Keratinocyte (primary cell): ENCODE measurements at regions not wholly inside any gene's neighbourhood (a gene's known extent, or its start where the extent isn't known, plus 50 kb on each side); places are given as distances from the start of the nearest gene placed in this dataset.

Experiments used
- DNase-seq: peaks from one replicate; pipeline ENCODE4 v3.0.0-alpha.2; 2011; ENCODE audit warnings: low read depth, missing footprints, low spot score
- FAIRE-seq: peaks from 2 replicates; lab custom pipeline; 2011; peaks lifted over from hg19 to GRCh38; lab: Jason Lieb, UNC
- H2AFZ ChIP-seq: 2 replicates; pipeline ENCODE4 v1.6.0; 2012; ENCODE audit warnings: low read length, control low read depth, inconsistent platforms; ENCODE audit not compliant: control insufficient read depth
- H3K27ac ChIP-seq: 2 replicates; pipeline ENCODE4 v1.5.1; 2011; ENCODE audit warnings: low read length; ENCODE audit not compliant: control insufficient read depth, insufficient read depth
- H3K27me3 ChIP-seq: 3 replicates; pipeline ENCODE4 v1.6.0; 2011; ENCODE audit warnings: low read length; ENCODE audit not compliant: control insufficient read depth, insufficient read depth; ENCODE audit errors: extremely low read depth
- H3K36me3 ChIP-seq, 2 experiments: 2 replicates in 1 of 2; 3 replicates in 1 of 2; pipeline ENCODE4 v1.5.1; 2011; ENCODE audit warnings: low read length in 2 of 2, mild to moderate bottlenecking in 1 of 2; ENCODE audit not compliant: control insufficient read depth in 2 of 2, insufficient read depth in 2 of 2; ENCODE audit errors: extremely low read depth in 1 of 2
- H3K4me1 ChIP-seq: 3 replicates; pipeline ENCODE4 v1.5.1; 2011; ENCODE audit warnings: low read length; ENCODE audit not compliant: control insufficient read depth, insufficient read depth; ENCODE audit errors: extremely low read depth
- H3K4me2 ChIP-seq: 3 replicates; pipeline ENCODE4 v1.6.0; 2011; ENCODE audit warnings: low read depth, low read length; ENCODE audit not compliant: control insufficient read depth, insufficient read depth; ENCODE audit errors: extremely low read depth
- H3K4me3 ChIP-seq, 3 experiments: fragments of 200-600 bp in 1 of 3; sonication (generic) in 1 of 3; 2 replicates in 2 of 3; 3 replicates in 1 of 3; pipeline ENCODE4 v1.5.1; 2011 to 2016; ENCODE audit warnings: low read length in 3 of 3, mild to moderate bottlenecking in 3 of 3, control low read depth in 2 of 3, inconsistent platforms in 1 of 3, low read depth in 1 of 3, mixed read lengths in 1 of 3, mixed run types in 1 of 3, moderate library complexity in 1 of 3; ENCODE audit not compliant: control insufficient read depth in 2 of 3, insufficient read depth in 2 of 3; ENCODE audit errors: extremely low read depth in 1 of 3
- H3K79me2 ChIP-seq: 2 replicates; pipeline ENCODE4 v1.6.0; 2012; ENCODE audit warnings: low read length; ENCODE audit not compliant: control insufficient read depth, insufficient read depth
- H3K9ac ChIP-seq: 3 replicates; pipeline ENCODE4 v1.6.0; 2011; ENCODE audit warnings: low read length; ENCODE audit not compliant: control insufficient read depth, insufficient read depth; ENCODE audit errors: extremely low read depth
- H3K9me1 ChIP-seq: 3 replicates; pipeline ENCODE4 v1.6.0; 2011; ENCODE audit warnings: low read length; ENCODE audit not compliant: control insufficient read depth, insufficient read depth; ENCODE audit errors: extremely low read depth
- H3K9me3 ChIP-seq: 2 replicates; pipeline ENCODE4 v1.5.1; 2012; ENCODE audit warnings: low read depth, low read length; ENCODE audit not compliant: control insufficient read depth
- H4K20me1 ChIP-seq: 3 replicates; pipeline ENCODE4 v1.6.0; 2011; ENCODE audit warnings: low read length; ENCODE audit not compliant: control insufficient read depth, insufficient read depth; ENCODE audit errors: extremely low read depth
- EZH2 ChIP-seq: IDR thresholded peaks from one replicate; pipeline ENCODE4 v1.6.1; 2012; ENCODE audit warnings: inconsistent platforms, mild to moderate bottlenecking, low read length, moderate library complexity
- dilution Hi-C: fragments of 300-500 bp; cut with MboI; formaldehyde crosslinking; loops from one replicate; pipeline ENCODE4 v1.7.0; 2020; ENCODE audit warnings: low sequenced_read_pairs; ENCODE audit not compliant: extremely low pct_ligation_motif_present
- TF ChIP-seq, protein P1 (sequence below), 3 experiments: IDR thresholded peaks in 1 of 3; conservative IDR thresholded peaks in 1 of 3; optimal IDR thresholded peaks in 1 of 3; 2 replicates in 2 of 3; 3 replicates in 1 of 3; pipeline versions ENCODE3 to v1.5.1; 2011; ENCODE audit warnings: low read length in 3 of 3, mild to moderate bottlenecking in 3 of 3, moderate library complexity in 2 of 3, control low read depth in 1 of 3, inconsistent platforms in 1 of 3; ENCODE audit not compliant: insufficient read depth in 2 of 3; ENCODE audit errors: extremely low read depth in 1 of 3

DNA sequence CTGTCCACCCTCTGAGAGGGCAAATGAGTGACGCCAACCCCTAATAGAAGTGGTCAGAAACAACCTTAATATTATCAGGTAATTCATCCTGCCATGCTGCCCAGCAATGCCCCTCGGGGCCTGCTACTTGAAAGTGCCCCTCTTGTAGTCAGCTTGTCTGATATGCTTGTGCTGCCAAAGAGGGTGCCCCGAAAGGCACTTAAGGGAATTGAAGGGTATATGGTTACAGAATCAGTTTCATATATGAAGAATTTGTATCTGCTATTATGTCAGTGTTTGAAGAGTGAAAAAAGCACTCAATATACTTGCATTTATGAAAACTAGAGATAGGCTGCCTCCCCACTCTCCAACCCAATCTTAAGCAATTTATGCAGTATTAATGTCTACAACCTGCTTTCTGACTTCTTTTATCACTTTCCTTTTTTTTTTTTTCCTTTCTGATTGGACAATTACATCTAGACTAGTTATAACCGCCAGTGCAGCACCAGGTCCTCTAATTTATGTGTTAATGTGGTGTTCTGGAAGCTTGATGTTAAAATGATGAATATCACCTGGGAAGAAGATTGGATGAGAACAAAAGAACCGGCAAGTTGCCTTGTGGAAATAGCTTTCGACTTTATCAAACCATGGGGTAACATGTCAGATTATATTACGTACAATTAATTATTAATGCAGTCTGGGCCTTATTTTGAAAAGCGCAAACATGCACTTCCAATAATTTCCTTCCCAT, 646.9 kb upstream of the ACVR2A start:
- Histone ChIP-seq H3K36me3 (no peaks in the 10 kb centered on the region), H3K27me3 (no peaks in the 10 kb centered on the region), H3K9ac (no peak overlapping the region), H4K20me1 (no peaks in the 10 kb centered on the region), H3K4me3 (no peak overlapping the region), H2AFZ (no peak overlapping the region), H3K9me1 (no peaks in the 10 kb centered on the region), H3K27ac (no peak overlapping the region), H3K4me2 (no peak overlapping the region), H3K79me2 (no peaks in the 10 kb centered on the region), H3K9me3 (no peaks in the 10 kb centered on the region), H3K4me1 (no peaks in the 10 kb centered on the region)
- DNase-seq = no peak
- no peak for FAIRE-seq
- no peak for TF ChIP-seq EZH2
- TF ChIP-seq, protein P1, sequence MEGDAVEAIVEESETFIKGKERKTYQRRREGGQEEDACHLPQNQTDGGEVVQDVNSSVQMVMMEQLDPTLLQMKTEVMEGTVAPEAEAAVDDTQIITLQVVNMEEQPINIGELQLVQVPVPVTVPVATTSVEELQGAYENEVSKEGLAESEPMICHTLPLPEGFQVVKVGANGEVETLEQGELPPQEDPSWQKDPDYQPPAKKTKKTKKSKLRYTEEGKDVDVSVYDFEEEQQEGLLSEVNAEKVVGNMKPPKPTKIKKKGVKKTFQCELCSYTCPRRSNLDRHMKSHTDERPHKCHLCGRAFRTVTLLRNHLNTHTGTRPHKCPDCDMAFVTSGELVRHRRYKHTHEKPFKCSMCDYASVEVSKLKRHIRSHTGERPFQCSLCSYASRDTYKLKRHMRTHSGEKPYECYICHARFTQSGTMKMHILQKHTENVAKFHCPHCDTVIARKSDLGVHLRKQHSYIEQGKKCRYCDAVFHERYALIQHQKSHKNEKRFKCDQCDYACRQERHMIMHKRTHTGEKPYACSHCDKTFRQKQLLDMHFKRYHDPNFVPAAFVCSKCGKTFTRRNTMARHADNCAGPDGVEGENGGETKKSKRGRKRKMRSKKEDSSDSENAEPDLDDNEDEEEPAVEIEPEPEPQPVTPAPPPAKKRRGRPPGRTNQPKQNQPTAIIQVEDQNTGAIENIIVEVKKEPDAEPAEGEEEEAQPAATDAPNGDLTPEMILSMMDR (optimal IDR thresholded peaks at IDR 0.05 in 1 of 3, IDR thresholded peaks at IDR 0.05 in 1 of 3, conservative IDR thresholded peaks at IDR 0.05 in 1 of 3; ENCODE audit: extremely low read depth in 1 of 3, insufficient read depth in 2 of 3, low read length in 3 of 3) = no peak
- dilution Hi-C loops = no loop called here

DNA sequence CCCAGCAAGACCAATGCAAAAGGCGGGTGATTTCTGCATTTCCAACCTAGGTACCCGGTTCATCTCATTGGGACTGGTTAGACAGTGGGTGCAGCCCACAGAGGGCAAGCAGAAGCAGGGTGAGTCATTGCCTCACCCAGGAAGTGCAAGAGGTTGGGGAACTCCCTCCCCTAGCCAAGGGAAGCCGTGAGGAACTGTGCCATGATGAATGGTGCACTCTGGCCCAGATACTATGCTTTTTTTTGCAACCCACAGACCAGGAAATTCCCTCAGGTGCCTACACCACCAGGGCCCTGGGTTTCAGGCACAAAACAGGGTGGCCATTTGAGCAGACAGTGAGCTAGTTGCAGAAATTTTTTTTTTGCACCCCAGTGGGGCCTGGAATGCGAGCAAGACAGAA, 662.6 kb upstream of the ACVR2A start:
- TF ChIP-seq, protein P1 (optimal IDR thresholded peaks at IDR 0.05 in 1 of 3, IDR thresholded peaks at IDR 0.05 in 1 of 3, conservative IDR thresholded peaks at IDR 0.05 in 1 of 3; ENCODE audit: extremely low read depth in 1 of 3, insufficient read depth in 2 of 3, low read length in 3 of 3) = no peak
- no peak for TF ChIP-seq EZH2
- DNase-seq = peak; percentile 38
- peak; percentile 76 for FAIRE-seq
- Histone ChIP-seq H3K4me3 (no peak overlapping the region), H3K4me1 (peaks cover 17% of the 10 kb centered on the region), H2AFZ (peak overlapping the region; percentile 53), H3K27ac (peak overlapping the region; percentile 66), H3K4me2 (peak overlapping the region; percentile 32), H3K9me1 (no peaks in the 10 kb centered on the region), H3K79me2 (no peaks in the 10 kb centered on the region), H4K20me1 (no peaks in the 10 kb centered on the region), H3K27me3 (no peaks in the 10 kb centered on the region), H3K9ac (no peak overlapping the region), H3K36me3 (no peaks in the 10 kb centered on the region), H3K9me3 (no peaks in the 10 kb centered on the region)
- dilution Hi-C loops = no loop called here
